ENCODE measurements at regions not wholly inside any gene's neighbourhood (a gene's known extent, or its start where the extent isn't known, plus 50 kb on each side); places are given as distances from the start of the nearest gene placed in this dataset.

DNA sequence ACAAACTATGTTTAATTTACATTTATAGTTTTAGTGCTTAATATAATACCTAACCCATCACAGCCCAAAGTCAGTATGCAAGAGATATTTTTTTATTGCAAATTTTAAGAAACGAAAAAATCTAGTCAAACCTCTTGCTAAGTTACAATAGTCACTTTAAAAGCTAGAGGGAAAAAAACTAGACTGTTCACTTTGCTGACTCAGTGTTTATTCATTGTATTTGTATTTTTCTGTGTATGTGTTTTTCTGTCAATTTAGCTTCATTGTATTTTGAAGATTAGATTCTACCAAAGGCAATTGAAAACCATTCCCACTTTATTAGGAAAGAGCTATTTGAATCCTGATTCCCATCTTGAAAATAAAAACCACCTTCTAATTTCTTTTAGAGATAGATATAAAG lies 891.5 kb downstream of the SLC16A7 start:
- DNase-seq (ENCODE audit: low spot score), result no peak
- Histone ChIP-seq H2AFZ (ENCODE audit: low read length) (no peak overlapping the region), H3K4me2 (ENCODE audit: low read length) (no peak overlapping the region), H3K9me3 (ENCODE audit: low read length) (no peaks in the 10 kb centered on the region), H4K20me1 (ENCODE audit: insufficient read depth, low read length) (no peaks in the 10 kb centered on the region), H3K4me1 (ENCODE audit: insufficient read depth, low read length, poor library complexity, severe bottlenecking) (no peaks in the 10 kb centered on the region), H3K27ac (ENCODE audit: low read depth, low read length, poor library complexity, severe bottlenecking) (no peak overlapping the region), H3K4me3 (ENCODE audit: low read depth, low read length, poor library complexity, severe bottlenecking) (no peak overlapping the region), H3K79me2 (ENCODE audit: insufficient read depth, low read depth, low read length) (no peaks in the 10 kb centered on the region), H3K9me2 (ENCODE audit: insufficient read depth, low read length) (no peaks in the 10 kb centered on the region), H3K36me3 (ENCODE audit: insufficient read depth, low read length) (no peaks in the 10 kb centered on the region)
- ChIA-PET CTCF (ENCODE audit: unreplicated experiment) (no interaction called here), POLR2A (interaction anchor here (0.7 kb wide), 1 partner anchor 1049 kb away, joined by 3 read pairs; no protein-coding TSS in a partner anchor)
- no peak for TF ChIP-seq EZH2phosphoT487 (IDR thresholded peaks at IDR 0.05; ENCODE audit: borderline replicate concordance, low read depth, low read length)
- no peak for TF ChIP-seq CTCF (conservative IDR thresholded peaks at IDR 0.05; ENCODE audit: low read length)
- no TSS peak for BruUV-seq (replicated peaks)
- intact Hi-C loops (cut with micrococcal nuclease; ENCODE audit: unreplicated experiment), result no loop called here

DNA sequence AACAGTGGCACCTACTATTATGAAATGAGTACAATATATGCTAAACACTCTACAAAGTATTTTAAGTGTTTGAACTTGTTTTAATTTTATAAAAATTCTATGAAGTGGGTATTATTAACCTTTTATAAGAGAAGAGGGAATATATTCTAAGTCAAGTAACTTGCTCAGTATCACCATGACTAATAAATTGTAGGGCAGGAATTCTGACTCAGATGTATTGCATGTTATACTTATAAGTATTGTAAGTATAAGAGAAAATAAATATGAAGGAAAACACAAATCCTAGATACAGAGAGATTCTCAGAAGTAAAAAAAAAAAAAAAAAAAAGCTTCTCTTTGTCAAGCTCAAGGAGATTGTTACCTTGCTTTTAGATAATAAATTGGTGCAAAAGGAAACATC lies 893.2 kb downstream of the SLC16A7 start:
- H3K36me3 ChIP-seq (ENCODE audit: insufficient read depth, low read length), result no peaks in the 10 kb centered on the region
- no peak overlapping the region for H3K27ac ChIP-seq (ENCODE audit: low read depth, low read length, poor library complexity, severe bottlenecking)
- no peaks in the 10 kb centered on the region for H3K9me3 ChIP-seq (ENCODE audit: low read length)
- no peak overlapping the region for H3K4me3 ChIP-seq (ENCODE audit: low read depth, low read length, poor library complexity, severe bottlenecking)
- H3K79me2 ChIP-seq (ENCODE audit: insufficient read depth, low read depth, low read length), result no peaks in the 10 kb centered on the region
- intact Hi-C loops (cut with micrococcal nuclease; ENCODE audit: unreplicated experiment), result no loop called here
- TF ChIP-seq EZH2phosphoT487 (IDR thresholded peaks at IDR 0.05; ENCODE audit: borderline replicate concordance, low read depth, low read length) (no peak), CTCF (conservative IDR thresholded peaks at IDR 0.05; ENCODE audit: low read length) (no peak)
- no peak overlapping the region for H3K4me2 ChIP-seq (ENCODE audit: low read length)
- BruUV-seq (replicated peaks), result no TSS peak
- ChIA-PET CTCF (ENCODE audit: unreplicated experiment) (no interaction called here), POLR2A (interaction anchor here (0.6 to 0.7 kb wide), 2 partner anchors 253 to 346 kb away, joined by 4 to 6 read pairs; no protein-coding TSS in a partner anchor)
- H4K20me1 ChIP-seq (ENCODE audit: insufficient read depth, low read length), result no peaks in the 10 kb centered on the region
- H3K4me1 ChIP-seq (ENCODE audit: insufficient read depth, low read length, poor library complexity, severe bottlenecking), result no peaks in the 10 kb centered on the region
- H2AFZ ChIP-seq (ENCODE audit: low read length), result no peak overlapping the region
- no peaks in the 10 kb centered on the region for H3K9me2 ChIP-seq (ENCODE audit: insufficient read depth, low read length)
- no peak for DNase-seq (ENCODE audit: low spot score)

DNA sequence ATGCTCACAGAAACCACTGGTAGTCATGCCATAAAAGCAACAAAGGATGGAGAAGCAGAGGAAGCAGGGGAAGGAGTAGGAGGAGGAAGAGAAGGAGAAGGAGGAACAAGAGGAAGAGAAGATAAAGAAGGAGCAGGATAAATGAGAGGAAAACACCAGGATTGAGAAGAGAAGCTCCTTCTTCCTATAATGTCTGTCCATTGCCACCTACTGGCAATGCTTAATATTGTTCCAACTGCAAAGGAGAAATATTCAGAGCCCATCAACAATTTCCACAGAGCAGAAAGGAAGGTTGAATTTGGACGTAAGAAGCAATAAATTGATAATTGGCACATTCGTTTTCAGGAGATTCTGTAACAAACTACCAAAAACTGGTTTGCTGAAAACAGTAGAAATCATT lies 898.4 kb downstream of the SLC16A7 start:
- DNase-seq (ENCODE audit: low spot score), result no peak
- Histone ChIP-seq H3K27ac (ENCODE audit: low read depth, low read length, poor library complexity, severe bottlenecking) (no peak overlapping the region), H3K9me2 (ENCODE audit: insufficient read depth, low read length) (no peaks in the 10 kb centered on the region), H3K36me3 (ENCODE audit: insufficient read depth, low read length) (no peaks in the 10 kb centered on the region), H4K20me1 (ENCODE audit: insufficient read depth, low read length) (no peaks in the 10 kb centered on the region), H3K4me3 (ENCODE audit: low read depth, low read length, poor library complexity, severe bottlenecking) (no peak overlapping the region), H3K4me1 (ENCODE audit: insufficient read depth, low read length, poor library complexity, severe bottlenecking) (no peaks in the 10 kb centered on the region), H3K9me3 (ENCODE audit: low read length) (no peaks in the 10 kb centered on the region), H3K4me2 (ENCODE audit: low read length) (no peak overlapping the region), H3K79me2 (ENCODE audit: insufficient read depth, low read depth, low read length) (no peaks in the 10 kb centered on the region), H2AFZ (ENCODE audit: low read length) (no peak overlapping the region)
- CTCF ChIA-PET (ENCODE audit: unreplicated experiment), result no interaction called here
- no TSS peak for BruUV-seq (replicated peaks)
- TF ChIP-seq EZH2phosphoT487 (IDR thresholded peaks at IDR 0.05; ENCODE audit: borderline replicate concordance, low read depth, low read length) (no peak), CTCF (conservative IDR thresholded peaks at IDR 0.05; ENCODE audit: low read length) (peak; percentile 68)
- POLR2A ChIA-PET, result no interaction called here
- intact Hi-C loops (cut with micrococcal nuclease; ENCODE audit: unreplicated experiment), result no loop called here

Measured in OCI-LY7 (cell line).